Fibroblast of villous mesenchyme (primary cell): ENCODE measurements at regions not wholly inside any gene's neighbourhood (a gene's known extent, or its start where the extent isn't known, plus 50 kb on each side); places are given as distances from the start of the nearest gene placed in this dataset.

Experiments used
- DNase-seq: peaks from one replicate; pipeline ENCODE4 v3.0.0-alpha.2; 2010; ENCODE audit warnings: low read depth
- H3K4me3 ChIP-seq: 2 replicates; pipeline ENCODE4 v1.5.1; 2011; ENCODE audit warnings: low read depth, mild to moderate bottlenecking, low read length
- CTCF ChIP-seq: IDR thresholded peaks from 2 replicates; pipeline ENCODE4 v1.5.1; 2012; ENCODE audit warnings: low read depth, mild to moderate bottlenecking, low read length; ENCODE audit not compliant: insufficient read depth

- no peak for TF ChIP-seq CTCF
- no peak for DNase-seq
- no peak overlapping the region for H3K4me3 ChIP-seq
These were observed 1320.1 kb upstream of the MIR17HG start for GRCh38 chr13:90027409-90027808.

GRCh38 chr13:90032313-90032712 lies 1315.2 kb upstream of the MIR17HG start:
- no peak overlapping the region for H3K4me3 ChIP-seq
- no peak for DNase-seq
- TF ChIP-seq CTCF, result no peak

GRCh38 chr13:90032841-90033493 lies 1314.5 kb upstream of the MIR17HG start:
- no peak overlapping the region for H3K4me3 ChIP-seq
- no peak for TF ChIP-seq CTCF
- no peak for DNase-seq

- DNase-seq, result no peak
- TF ChIP-seq CTCF, result no peak
- H3K4me3 ChIP-seq, result no peak overlapping the region
These were observed 1308.0 kb upstream of the MIR17HG start for GRCh38 chr13:90039516-90039915.

- no peak overlapping the region for H3K4me3 ChIP-seq
- TF ChIP-seq CTCF, result no peak
- DNase-seq, result no peak
These were observed 1299.9 kb upstream of the MIR17HG start for GRCh38 chr13:90047600-90047999.

- no peak for DNase-seq
- no peak for TF ChIP-seq CTCF
- no peak overlapping the region for H3K4me3 ChIP-seq
These were observed 1297.4 kb upstream of the MIR17HG start for GRCh38 chr13:90049989-90050671.

GRCh38 chr13:90055121-90055520 lies 1292.4 kb upstream of the MIR17HG start:
- TF ChIP-seq CTCF, result no peak
- H3K4me3 ChIP-seq, result no peak overlapping the region
- no peak for DNase-seq
